ENCODE measurements at regions not wholly inside any gene's neighbourhood (a gene's known extent, or its start where the extent isn't known, plus 50 kb on each side); places are given as distances from the start of the nearest gene placed in this dataset.

DNA sequence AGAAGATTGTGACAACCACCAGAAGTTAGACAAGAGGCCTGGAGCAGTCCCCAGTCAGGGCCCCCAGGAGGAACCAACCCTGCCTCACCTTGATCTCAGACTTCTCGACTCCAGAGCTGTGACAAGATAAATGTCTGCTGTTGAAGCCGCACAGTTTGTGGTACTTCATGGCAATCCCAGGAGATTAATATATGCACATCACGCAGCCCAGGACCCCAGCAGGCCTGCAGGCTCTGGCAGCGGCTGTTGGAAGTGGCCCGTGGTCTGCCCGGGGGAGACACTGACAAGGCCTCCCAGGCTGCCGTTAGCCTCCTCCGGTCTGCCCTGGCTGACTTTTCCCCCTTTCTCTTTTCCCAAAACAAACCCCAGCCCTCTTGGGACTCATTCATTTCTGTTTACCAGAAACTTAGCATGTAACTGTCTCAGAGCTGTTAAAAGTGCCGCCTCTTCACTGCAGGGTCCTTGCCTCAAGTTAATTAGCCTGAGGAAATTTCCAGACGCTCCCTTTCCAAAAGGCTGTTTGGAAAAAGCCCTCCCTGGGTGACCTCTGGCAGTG, 183.5 kb upstream of the LYSMD4 start:
- Mint-ChIP-seq H3K36me3 (no peaks in the 10 kb centered on the region), H3K4me1 (peaks cover 12% of the 10 kb centered on the region), H3K4me3 (no peak overlapping the region), H3K27me3 (ENCODE audit: insufficient read depth, low read depth) (peaks cover 17% of the 10 kb centered on the region), H3K9me3 (no peaks in the 10 kb centered on the region), H3K27ac (no peak overlapping the region)
- Histone ChIP-seq H2AFZ (replicated peaks) (no peak overlapping the region), H3K4me2 (no peak overlapping the region), H3K79me2 (ENCODE audit: low read depth) (no peaks in the 10 kb centered on the region), H4K20me1 (ENCODE audit: low read depth) (no peaks in the 10 kb centered on the region), H3K4me3 (no peak overlapping the region), H3F3A (ENCODE audit: low read depth) (no peaks in the 10 kb centered on the region), H3K4me1 (peaks cover 4% of the 10 kb centered on the region), H3K27me3 (peaks cover 13% of the 10 kb centered on the region), H3K9ac (no peak overlapping the region), H3K36me3 (no peaks in the 10 kb centered on the region), H3K27ac (no peak overlapping the region), H3K9me3 (ENCODE audit: low read depth) (no peaks in the 10 kb centered on the region)
- no peak for TF ChIP-seq EZH2 (IDR thresholded peaks at IDR 0.05)
- no peak for TF ChIP-seq EZH2phosphoT487 (IDR thresholded peaks at IDR 0.05)
- no peak for TF ChIP-seq CTCF (IDR thresholded peaks at IDR 0.05)
- no peak for DNase-seq (ENCODE audit: low spot score)

GRCh38 chr15:99914723-99915122, 181.5 kb upstream of the LYSMD4 start:
- peaks cover 16% of the 10 kb centered on the region for H3K27me3 Mint-ChIP-seq (ENCODE audit: insufficient read depth, low read depth)
- H3K36me3 Mint-ChIP-seq = no peaks in the 10 kb centered on the region
- H3K9me3 Mint-ChIP-seq = no peaks in the 10 kb centered on the region
- Histone ChIP-seq H3K4me1 (peaks cover 4% of the 10 kb centered on the region), H3K9me3 (ENCODE audit: low read depth) (no peaks in the 10 kb centered on the region), H3K36me3 (no peaks in the 10 kb centered on the region), H3K79me2 (ENCODE audit: low read depth) (no peaks in the 10 kb centered on the region), H3K27me3 (peaks cover 2% of the 10 kb centered on the region), H4K20me1 (ENCODE audit: low read depth) (no peaks in the 10 kb centered on the region), H3K4me2 (no peak overlapping the region), H3F3A (ENCODE audit: low read depth) (no peaks in the 10 kb centered on the region), H3K27ac (no peak overlapping the region), H3K9ac (no peak overlapping the region), H3K4me3 (no peak overlapping the region), H2AFZ (replicated peaks) (no peak overlapping the region)
- TF ChIP-seq EZH2phosphoT487 (IDR thresholded peaks at IDR 0.05) = no peak
- H3K4me3 Mint-ChIP-seq = no peak overlapping the region
- no peak overlapping the region for H3K27ac Mint-ChIP-seq
- DNase-seq (ENCODE audit: low spot score) = no peak
- H3K4me1 Mint-ChIP-seq = peaks cover 16% of the 10 kb centered on the region

DNA sequence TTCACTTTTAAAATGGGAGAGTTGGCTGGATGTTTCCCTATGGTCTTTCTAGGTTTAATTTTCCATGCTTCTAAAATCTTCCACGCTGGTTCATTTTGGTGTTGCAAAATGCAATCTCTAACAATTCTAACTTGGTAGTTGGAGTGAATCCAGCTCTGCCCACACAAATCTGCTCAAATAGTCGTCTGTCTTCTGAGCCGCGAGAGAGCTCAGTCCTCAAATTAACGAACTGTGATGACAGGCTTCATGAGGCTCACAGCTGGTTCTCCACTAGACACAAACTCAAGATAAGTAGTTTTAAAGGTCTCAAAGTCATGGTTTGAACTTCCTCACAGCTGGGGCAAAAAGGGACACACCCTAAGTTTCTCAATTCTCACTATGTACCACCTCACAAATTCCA, 178.6 kb upstream of the LYSMD4 start:
- H3K4me2 ChIP-seq = no peak overlapping the region
- Mint-ChIP-seq H3K4me3 (no peak overlapping the region), H3K27me3 (ENCODE audit: insufficient read depth, low read depth) (peaks cover 5% of the 10 kb centered on the region), H3K9me3 (no peaks in the 10 kb centered on the region), H3K36me3 (no peaks in the 10 kb centered on the region), H3K4me1 (peaks cover 14% of the 10 kb centered on the region), H3K27ac (no peak overlapping the region)
- no peak overlapping the region for H2AFZ ChIP-seq (replicated peaks)
- H3K36me3 ChIP-seq = no peaks in the 10 kb centered on the region
- no peak overlapping the region for H3K9ac ChIP-seq
- no peaks in the 10 kb centered on the region for H4K20me1 ChIP-seq (ENCODE audit: low read depth)
- no peaks in the 10 kb centered on the region for H3F3A ChIP-seq (ENCODE audit: low read depth)
- H3K27ac ChIP-seq = no peak overlapping the region
- no peak for TF ChIP-seq EZH2 (IDR thresholded peaks at IDR 0.05)
- no peak for TF ChIP-seq CTCF (IDR thresholded peaks at IDR 0.05)
- TF ChIP-seq EZH2phosphoT487 (IDR thresholded peaks at IDR 0.05) = no peak
- H3K27me3 ChIP-seq = no peaks in the 10 kb centered on the region
- peaks cover under 1% of the 10 kb centered on the region for H3K4me1 ChIP-seq
- H3K9me3 ChIP-seq (ENCODE audit: low read depth) = no peaks in the 10 kb centered on the region
- H3K4me3 ChIP-seq = no peak overlapping the region
- no peaks in the 10 kb centered on the region for H3K79me2 ChIP-seq (ENCODE audit: low read depth)
- DNase-seq (ENCODE audit: low spot score) = no peak

GRCh38 chr15:99909592-99910295, 176.5 kb upstream of the LYSMD4 start:
- Mint-ChIP-seq H3K4me1 (peaks cover 7% of the 10 kb centered on the region), H3K27ac (peak overlapping the region; percentile 33), H3K9me3 (no peaks in the 10 kb centered on the region), H3K27me3 (ENCODE audit: insufficient read depth, low read depth) (peaks cover 2% of the 10 kb centered on the region), H3K36me3 (no peaks in the 10 kb centered on the region), H3K4me3 (no peak overlapping the region)
- Histone ChIP-seq H3K27me3 (no peaks in the 10 kb centered on the region), H3K4me2 (no peak overlapping the region), H3K36me3 (no peaks in the 10 kb centered on the region), H3K9me3 (ENCODE audit: low read depth) (no peaks in the 10 kb centered on the region), H3K9ac (no peak overlapping the region), H3K79me2 (ENCODE audit: low read depth) (no peaks in the 10 kb centered on the region), H4K20me1 (ENCODE audit: low read depth) (no peaks in the 10 kb centered on the region), H3K4me1 (no peaks in the 10 kb centered on the region), H3K4me3 (no peak overlapping the region), H2AFZ (replicated peaks) (no peak overlapping the region), H3K27ac (no peak overlapping the region), H3F3A (ENCODE audit: low read depth) (no peaks in the 10 kb centered on the region)
- TF ChIP-seq CTCF (IDR thresholded peaks at IDR 0.05) (peak; percentile 50), EZH2 (IDR thresholded peaks at IDR 0.05) (no peak), EZH2phosphoT487 (IDR thresholded peaks at IDR 0.05) (no peak)
- DNase-seq (ENCODE audit: low spot score) = peak; percentile 35

All from neural progenitor cell (in vitro differentiated cells).